GM19395 (cell line): ENCODE measurements at regions not wholly inside any gene's neighbourhood (a gene's known extent, or its start where the extent isn't known, plus 50 kb on each side); places are given as distances from the start of the nearest gene placed in this dataset.

Source experiments
- ATAC-seq: cut with Tn5 transposase; IDR thresholded peaks from one replicate; pipeline ENCODE4 v1.9.1; 2021; ENCODE audit warnings: mild to moderate bottlenecking, moderate library complexity; ENCODE audit not compliant: unreplicated experiment

DNA sequence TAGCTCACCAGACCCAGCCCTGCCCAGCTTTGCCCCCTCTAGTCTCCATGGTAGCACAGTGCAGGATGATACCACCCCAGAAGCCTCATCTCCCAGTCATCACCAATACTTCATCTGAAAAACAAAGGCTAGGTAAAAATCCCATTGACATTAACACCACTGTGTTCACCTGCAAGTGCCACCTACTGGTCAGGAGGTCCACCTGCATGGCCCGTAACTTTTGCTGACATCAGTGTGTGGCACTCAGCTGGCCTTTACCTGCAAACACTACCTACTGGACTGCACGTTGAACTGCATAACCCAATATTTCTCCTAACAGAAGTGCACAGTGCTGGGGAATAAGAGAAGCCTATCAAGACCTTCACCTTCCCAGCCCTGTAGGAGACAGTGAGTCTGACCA is 234.7 kb upstream of the ADGRB3 start:
- ATAC-seq = no peak

DNA sequence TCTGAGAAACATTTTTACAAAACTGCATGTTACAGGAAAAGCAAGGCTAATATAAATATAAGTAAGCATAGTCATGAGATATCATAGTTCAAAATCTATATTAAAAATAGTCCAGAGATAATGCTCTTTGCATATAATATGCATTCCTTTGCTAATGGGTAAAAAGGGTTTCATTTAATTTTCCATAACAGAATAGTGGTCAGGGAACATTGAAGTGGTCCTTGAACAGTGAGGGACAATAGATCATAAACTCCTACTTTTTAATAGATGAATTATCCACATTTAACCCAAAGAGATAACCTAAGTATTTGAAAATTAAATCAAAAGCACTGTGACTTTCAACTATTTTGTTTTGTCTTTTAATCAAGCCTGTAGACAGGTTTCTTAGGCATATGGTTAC is 243.1 kb upstream of the ADGRB3 start:
- no peak for ATAC-seq

DNA sequence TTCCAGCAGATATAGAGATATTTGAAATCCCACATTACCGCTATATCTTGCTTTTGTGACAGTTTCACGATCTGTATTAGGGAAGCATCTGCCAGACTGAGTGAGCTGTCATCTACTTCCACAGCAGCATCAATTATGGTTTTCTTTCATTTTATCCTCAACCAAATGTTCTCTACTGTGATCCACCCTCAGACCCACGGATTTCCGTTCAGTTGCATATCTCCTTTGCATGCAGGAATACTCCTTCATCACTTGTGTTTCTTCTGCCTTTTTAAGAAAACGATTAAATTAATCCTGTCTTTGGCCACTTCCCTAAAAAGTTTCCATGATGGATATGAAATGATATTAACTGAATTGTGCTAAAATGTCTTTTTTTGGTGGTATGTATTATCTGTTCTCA is 262.1 kb upstream of the ADGRB3 start:
- ATAC-seq = no peak

DNA sequence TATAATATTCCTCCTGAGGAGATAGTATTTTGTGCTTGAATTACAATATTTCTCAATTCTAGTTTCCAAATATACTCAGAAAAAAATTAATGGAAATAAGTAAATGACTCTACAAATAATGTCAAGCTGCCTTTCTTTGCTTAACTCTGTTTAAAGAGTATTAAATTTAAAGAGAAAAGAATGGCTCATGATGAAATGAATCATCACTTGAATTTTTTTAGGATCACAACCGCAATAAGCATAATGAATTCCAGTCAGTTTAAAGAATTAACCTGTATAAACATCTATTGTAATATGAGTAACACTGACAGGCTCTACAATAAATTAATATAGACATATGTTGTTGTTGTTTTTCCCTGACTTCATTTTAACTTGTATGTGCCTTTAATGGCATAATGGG is 266.2 kb upstream of the ADGRB3 start:
- ATAC-seq = no peak

DNA sequence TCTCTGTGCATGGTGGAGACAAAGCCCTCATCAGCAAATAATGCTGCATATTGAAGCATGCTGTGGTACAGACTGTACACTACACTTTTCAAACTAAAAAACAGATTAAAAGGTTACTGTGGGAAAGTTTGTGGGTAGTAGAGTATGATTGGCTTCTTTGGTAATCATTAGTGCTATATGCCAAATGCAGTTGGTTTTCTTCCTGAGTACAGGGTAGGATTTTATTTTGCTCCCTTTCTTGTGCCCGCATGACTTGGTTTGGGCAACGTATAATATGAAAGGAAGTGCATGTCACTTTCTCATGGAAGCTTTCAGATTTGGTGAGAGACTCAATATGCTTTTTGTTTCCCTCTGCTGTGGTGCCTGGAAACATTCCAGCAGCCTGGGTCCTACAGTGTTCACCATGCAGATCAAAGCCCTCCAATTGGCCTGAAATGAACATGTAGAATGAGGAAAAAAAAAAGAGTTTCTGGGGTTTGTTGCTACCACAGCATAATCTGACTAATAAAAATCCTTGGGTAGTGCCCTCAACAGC is 270.7 kb upstream of the ADGRB3 start:
- no peak for ATAC-seq

DNA sequence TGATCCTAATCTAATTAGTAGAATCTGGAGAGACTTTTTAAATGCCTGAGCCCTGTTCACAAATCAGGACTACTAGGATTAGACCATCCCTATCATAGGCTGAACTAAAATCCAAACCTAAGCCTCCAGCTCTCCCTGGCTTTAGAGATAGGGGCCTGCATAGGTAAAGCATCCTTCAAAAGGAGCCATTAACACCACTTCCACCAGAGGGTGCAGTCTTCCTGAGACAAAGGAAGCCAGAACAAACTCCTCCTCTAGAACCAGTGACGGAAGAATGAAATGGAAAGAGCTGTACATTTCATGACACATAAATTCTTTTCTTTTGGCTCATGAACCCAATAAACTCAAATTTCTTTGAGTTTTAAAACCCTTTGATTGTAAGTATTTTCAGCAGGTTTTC is 291.2 kb upstream of the ADGRB3 start:
- ATAC-seq = no peak

DNA sequence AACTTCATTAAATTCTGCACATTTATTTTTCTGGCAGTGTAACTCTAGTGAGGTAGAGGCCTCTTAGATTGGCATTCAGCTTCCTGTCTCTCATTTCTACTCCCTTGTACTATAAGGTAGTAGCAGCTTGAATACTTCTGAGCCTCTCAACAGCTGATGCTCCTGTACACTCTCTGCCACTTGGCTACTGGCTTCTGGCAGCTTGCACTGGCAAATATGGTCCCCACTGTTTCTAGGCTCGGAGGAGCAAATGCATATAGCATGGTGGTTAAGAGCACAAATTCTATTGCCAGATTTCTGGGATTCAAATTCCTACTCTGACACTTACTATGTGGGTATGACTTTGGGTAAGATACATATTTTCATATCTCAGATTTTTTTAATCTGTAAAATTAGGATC is 292.8 kb upstream of the ADGRB3 start:
- ATAC-seq = no peak

DNA sequence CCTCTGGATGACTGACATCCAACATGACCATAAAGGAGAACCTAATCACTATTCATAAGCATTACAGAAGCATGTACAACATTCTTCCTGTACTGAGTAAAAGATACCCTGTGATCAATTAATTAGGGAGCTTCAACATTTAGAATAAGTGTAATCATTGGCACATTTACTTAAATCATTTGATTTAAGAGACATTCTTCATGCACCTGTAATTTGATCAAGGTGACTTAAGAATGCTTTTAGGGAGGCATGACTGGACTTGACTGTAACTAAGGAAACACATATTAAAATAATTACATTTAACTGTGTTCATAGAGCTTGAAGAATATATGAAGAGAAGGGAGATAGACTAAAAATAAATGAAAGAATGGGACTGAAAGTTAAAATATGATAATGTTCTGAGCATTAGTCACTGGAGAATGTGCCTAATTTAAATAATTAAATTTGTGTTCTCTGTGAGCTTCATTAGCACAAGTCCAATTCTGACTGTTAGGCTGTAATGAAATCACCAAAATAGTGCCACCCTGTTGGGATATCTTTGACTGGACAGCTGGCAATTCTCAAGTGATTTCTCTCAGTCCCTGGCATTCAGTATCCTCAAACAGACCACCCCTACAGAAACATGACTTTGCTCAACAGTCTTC is 295.5 kb upstream of the ADGRB3 start:
- no peak for ATAC-seq

DNA sequence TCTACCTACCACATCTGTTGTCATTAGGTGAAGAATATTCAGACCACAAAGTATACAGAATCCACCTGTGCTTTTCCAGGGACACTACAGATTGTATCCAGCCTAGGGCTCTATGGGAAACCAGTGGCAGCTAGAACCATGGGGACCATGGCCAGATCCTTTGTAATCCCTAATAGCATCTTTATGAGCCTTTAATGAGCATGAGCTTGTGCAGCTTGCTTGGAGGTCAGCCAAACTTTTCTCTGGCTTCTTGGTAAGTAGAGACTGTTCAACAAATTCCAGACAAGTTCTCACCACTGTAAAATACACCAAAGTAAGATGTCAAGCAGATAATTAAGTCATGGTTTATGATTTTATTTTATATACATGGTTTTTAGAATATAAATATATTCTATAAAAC is 301.6 kb upstream of the ADGRB3 start:
- ATAC-seq = no peak

DNA sequence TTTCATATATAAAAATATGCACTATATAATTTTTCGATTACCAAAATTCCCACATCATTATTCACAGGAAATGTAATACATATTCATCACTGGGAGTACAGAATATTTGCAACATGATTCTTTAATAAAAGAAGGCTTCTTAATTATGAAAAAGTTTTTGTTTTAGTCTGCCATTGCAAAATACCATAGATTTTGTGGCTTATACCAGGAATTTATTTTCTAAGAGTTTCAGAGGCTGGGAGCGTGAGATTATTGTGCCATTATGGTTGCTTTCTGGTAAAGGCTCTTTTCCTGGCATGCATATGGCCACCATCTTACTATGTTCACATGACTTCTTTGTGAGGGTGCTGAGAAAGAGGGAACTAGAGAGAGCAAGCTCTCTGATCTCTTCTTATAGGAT is 306.9 kb upstream of the ADGRB3 start:
- no peak for ATAC-seq

DNA sequence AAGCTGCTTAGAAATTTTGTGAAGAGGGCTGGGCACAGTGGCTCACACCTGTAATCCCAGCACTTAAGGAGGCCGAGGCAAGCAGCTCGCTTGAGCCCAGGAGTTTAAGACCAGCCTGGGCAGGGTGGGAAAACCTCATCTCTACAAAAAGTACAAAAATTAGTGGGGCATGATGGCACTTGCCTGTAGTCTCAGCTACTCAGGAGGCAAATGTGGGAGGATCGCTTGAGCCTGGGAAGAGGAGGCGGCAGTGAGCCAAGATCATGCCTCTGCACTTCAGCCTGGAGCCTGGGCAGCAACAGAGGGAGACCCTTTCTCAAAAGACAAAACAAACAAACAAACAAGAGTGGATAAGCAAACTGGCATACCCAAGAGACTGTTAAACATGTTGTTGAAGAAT is 308.3 kb upstream of the ADGRB3 start:
- ATAC-seq = no peak

DNA sequence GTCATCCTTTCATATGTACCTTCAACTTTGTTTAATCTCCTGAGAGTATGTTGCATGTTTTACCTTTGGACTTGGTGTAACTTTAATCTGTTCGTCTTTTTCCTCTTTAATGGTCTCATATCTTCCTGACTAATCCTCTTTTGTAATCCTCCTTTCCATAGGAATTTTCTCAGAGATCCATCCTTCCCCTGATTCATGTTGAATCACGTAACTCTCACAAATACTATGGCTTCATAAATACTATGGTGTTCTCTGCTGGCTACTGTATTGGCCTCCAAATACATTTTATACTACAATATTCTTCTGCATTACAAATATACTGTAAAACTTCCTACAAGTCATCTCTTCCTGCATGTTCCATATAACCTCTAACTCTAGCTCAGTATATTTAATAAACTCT is 317.7 kb upstream of the ADGRB3 start:
- no peak for ATAC-seq

DNA sequence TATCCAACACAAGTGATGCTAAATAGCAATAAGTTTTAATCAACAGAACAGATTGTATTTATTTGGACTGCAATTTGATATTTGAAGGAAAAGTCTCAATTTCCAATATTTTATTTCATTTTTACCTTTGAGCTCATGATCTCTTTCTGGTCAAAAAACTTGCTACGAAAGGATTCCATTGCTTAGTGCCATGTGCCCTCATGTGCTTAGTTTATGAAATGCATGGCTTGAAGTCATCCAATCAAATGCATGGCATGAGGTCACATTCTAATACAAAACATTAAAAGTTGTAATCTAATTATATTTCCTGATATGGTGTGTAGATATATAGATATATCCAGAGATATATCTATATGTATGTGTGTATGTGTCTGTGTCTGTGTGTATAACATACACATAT is 321.2 kb upstream of the ADGRB3 start:
- no peak for ATAC-seq

DNA sequence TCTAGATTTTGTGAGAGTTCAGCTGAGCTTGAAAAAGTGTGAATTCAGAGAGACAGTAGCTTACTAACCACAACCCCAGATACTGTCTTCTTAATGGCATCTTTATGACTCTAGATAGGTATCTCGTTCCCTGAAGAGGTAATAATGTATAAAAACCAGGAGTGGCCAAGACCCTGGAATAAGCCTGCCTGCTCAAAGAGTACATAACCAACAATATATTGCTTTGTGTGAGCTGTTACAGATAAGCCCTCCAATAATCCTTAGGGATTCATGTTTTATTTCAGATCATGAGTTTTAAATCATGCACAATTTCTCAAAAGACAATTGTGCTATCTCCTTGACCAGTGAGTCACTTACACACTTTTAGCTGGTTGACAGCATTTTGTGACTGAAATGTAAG is 327.8 kb upstream of the ADGRB3 start:
- no peak for ATAC-seq

DNA sequence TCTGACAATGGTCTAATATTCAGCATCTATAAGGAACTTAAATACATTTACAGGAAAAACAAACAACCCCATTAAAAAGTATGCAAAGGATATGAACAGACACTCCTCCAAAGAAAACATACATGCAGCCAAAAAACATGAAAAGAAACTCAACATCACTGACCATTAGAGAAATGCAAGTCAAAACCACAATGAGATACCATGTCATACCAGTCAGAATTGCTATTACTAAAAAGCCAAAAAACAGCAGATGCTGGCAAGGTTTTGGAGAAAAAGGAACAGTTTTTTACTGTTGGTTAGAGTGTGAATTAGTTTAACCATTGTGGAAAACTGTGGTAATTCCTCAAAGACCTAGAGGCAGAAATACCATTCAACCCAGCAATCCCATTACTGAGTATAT is 339.0 kb upstream of the ADGRB3 start:
- no peak for ATAC-seq

DNA sequence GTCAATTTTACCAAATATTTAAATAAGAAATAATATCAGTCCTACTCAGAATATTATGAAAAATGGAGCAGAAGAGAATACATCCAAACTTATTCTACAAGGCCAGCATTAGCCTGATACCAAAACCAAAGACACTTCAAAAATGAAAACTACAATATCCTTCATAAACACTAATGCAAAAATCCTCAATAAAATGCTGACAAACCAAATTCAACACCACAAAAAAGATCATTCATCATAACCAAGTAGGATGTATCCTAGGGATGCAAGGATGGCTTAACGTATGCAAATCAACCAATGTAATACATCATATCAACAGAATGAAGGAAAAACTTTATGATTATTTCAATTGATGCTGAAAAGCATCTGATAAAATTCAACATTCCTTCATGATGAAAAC is 352.4 kb upstream of the ADGRB3 start:
- no peak for ATAC-seq

DNA sequence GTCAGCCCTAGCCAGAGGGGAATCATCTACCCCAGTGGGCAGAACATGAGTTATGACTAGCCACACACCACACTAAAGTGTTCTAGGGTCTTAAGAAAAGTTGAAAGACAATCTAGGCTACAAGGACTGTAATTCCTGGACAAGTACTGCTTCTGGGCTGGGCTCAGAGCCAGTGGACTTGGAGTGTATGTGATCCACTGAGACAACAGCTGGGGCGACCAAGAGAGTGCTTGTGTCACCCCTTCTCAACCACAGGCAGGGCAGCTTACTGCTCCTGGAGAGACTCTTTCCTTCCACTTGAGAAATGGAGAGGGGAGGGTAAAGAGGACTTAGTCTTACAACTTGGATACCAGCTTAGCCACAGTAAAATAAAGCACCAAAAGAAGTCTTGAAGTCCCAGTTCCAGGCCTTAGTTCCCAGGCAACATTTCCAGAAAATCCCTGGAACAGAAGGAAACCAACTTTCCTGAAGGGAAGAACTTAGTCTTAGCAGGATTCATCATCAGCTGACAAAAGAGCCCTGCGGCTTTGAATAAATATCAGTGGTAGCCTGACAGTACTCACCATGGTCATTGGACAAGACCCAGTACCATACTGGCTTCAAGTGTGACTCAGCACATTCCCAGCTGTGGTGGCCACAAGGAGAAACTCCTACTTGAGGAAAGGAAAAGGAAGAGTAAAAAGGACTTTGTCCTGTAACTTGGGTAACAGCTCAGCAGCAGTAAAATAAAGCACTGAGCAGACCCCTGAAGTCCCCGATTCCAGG is 355.1 kb upstream of the ADGRB3 start:
- no peak for ATAC-seq

DNA sequence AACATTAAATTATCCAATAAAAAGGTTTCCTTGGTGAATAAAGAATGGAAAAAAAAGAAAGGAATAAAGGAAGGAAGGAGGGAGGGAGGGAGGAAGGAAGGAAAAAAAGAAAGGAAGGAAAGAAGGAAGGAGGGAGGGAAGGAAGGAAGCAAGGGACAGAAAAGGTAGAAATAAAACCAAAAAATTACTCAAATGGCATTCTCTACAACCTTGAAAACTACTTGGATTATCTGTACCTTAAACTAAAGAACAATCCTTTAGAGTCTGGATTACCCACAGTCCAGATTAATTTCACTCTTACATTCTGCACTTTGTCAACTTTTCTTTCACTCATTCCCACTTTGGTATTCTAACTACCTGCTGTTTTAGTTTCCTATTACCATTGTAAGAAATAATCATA is 361.8 kb upstream of the ADGRB3 start:
- ATAC-seq = no peak

DNA sequence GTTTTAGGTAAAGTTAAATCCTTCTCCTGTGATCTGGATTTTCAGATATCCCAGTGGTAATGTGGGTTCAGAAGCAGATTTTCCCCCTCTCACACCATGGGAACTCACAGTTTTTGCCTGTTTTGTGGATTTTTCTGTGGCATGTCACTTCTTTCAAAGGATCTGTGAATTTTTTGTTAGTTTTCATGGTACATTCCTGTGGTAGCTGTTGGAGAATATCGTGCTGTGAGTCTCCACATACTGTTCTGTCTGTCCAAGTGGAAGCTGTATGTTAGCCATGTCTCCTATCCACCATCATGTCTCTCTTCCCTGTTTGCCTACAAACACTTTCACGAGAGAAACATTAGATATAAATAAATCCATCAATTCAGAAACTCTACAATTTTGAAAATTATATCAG is 378.7 kb upstream of the ADGRB3 start:
- ATAC-seq = no peak

DNA sequence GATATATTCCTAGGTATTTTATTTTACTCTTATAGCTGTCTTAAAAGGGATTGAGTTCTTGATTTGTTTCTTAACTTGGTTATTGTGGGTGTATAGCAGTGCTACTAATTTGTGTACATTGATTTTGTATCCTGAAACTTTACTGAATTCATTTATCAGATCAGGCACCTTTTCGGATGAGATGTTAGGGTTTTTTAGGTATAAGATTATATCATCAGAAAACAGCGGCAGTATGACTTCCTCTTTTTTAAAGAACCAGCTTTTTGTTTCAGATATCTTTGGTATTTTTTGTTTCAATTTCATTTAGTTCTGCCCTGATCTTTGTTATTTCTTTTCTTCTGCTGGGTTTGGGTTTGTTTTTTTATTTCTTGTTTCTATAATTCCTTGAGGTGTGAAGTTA is 382.4 kb upstream of the ADGRB3 start:
- peak; percentile 83 for ATAC-seq

DNA sequence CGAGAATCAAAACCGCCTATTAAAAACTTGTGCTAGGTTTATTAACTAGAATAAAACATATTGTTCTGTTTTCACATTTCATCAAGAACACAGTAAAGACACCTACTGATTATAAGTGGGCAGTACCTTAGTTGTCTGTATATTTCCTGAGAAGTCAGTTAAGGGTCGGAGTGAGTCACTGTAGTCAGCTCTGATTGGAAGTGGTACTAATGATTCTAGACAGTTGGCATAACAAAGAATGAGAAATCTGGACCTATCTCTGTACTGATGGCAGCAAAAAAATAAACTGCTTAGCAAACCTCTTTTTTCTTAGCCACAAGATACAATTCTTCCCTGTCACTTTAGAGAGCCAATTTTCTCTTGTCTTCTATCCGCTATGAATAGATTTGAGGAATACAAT is 387.3 kb upstream of the ADGRB3 start:
- ATAC-seq = no peak

DNA sequence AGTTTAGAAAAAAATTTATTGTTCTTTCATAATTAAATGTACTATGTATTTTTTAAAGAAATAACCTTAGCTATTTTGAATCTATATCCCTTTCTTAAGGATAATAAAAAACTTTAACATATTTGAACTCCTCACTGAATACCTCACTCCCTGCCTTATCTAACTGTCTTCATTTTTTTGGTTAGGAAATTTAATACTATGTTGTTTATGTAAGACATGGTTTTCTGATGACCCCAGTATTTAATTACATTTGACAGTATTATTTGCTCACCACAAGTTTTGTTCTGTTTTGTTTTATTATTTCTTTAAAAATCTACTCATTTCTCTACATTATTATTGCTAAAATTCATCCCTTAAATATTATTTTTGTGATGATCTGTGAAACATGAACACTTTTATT is 394.4 kb upstream of the ADGRB3 start:
- ATAC-seq = no peak

DNA sequence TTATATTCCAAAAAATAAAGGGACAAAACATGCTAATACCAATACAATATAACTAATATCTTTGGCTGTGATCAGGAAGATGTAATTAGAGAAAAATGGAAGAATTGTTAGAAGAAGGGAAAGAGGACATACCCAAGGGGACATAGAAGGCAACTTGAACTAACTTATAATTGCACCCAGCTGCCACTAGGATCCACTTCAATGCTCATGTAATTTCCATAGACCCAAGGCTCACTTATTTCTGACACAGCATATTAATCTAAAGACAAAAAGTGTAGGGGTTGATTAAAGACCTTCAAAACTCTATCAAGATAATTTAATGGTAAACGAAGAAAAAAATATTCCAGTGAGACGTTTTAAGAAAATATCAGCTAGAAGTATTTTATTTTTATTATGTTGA is 396.0 kb upstream of the ADGRB3 start:
- no peak for ATAC-seq
